GM18867 (cell line): ENCODE measurements at regions not wholly inside any gene's neighbourhood (a gene's known extent, or its start where the extent isn't known, plus 50 kb on each side); places are given as distances from the start of the nearest gene placed in this dataset.

Experiments
- ATAC-seq: cut with Tn5 transposase; IDR thresholded peaks from one replicate; pipeline ENCODE4 v1.9.1; 2021; ENCODE audit warnings: mild to moderate bottlenecking, moderate library complexity; ENCODE audit not compliant: unreplicated experiment

DNA sequence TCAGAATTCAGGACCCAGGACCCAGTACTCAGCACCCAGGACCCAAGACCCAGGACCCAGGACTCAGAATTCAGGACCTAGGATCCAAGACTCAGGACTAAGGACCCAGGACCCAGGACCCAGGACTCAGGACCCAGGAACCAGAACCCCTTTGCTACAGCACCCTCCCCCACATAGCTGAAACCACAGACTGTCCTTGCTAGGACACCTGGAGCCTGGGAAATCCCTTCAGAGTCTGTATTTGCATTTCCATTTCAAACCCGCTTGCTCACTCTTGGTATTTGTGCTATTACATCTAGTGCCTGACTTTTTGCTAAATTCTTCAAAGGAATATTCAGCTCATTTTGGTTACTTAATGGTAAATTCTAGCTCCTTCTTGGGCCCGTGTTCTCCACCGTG, 275.8 kb upstream of the MAF start:
- peak; percentile 66 for ATAC-seq

DNA sequence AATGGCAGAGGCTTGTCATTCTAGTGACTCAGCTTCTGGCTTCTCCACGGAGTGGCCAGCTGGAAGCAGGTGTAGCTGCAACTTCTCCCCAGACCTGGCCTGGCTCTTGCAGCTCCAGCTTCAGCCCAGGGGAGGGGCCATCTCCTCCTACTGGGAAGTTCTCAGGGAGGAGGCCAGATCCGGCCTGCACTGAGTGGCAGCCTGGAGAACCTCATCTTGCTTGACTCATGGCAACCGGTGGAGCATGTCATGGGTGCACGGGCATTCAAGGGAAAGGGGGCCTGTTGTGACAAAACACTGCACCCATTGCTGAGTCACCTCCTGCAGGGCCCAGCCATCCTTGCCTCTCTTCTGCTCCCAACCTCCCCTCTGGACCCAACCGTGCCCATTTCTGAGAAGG, 273.9 kb upstream of the MAF start:
- ATAC-seq: no peak

DNA sequence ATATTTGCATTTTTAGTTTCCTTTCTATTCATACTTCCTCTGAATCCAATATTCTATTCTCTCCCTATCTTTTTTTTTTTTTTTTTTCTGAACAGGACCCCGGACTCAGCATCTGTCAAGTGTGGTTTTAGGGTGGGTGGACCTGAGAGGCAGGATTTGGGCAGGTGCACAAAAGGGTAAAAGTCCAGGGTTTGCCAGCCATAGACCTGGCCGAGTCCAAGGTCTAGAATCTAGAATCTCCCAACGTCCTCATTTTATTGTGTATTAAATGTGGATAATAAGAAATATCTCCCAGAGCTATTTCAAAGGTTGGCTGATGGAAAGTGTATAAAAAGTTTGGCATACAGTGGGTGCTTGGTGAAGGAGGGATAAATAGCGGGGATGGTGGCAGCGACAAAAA, 273.3 kb upstream of the MAF start:
- ATAC-seq: no peak

DNA sequence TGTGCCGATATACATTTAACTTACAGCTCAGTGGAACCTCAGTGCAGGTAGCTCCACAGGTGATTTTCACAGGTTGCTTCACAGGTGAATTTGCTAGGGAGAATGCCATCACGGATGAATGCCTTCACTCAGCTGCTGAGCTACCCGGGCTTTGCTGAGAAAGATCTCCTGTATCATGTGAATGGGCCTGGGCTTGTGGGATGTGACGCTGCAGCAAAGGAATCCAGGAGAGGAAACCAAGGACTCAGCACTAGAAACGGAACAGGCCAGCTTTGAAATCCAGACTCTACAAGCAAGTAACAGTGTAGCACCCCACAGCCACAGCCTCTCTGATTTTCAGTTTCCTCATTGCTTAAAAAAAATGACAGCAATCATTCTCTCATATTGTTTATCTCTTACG, 271.4 kb upstream of the MAF start:
- ATAC-seq: no peak

DNA sequence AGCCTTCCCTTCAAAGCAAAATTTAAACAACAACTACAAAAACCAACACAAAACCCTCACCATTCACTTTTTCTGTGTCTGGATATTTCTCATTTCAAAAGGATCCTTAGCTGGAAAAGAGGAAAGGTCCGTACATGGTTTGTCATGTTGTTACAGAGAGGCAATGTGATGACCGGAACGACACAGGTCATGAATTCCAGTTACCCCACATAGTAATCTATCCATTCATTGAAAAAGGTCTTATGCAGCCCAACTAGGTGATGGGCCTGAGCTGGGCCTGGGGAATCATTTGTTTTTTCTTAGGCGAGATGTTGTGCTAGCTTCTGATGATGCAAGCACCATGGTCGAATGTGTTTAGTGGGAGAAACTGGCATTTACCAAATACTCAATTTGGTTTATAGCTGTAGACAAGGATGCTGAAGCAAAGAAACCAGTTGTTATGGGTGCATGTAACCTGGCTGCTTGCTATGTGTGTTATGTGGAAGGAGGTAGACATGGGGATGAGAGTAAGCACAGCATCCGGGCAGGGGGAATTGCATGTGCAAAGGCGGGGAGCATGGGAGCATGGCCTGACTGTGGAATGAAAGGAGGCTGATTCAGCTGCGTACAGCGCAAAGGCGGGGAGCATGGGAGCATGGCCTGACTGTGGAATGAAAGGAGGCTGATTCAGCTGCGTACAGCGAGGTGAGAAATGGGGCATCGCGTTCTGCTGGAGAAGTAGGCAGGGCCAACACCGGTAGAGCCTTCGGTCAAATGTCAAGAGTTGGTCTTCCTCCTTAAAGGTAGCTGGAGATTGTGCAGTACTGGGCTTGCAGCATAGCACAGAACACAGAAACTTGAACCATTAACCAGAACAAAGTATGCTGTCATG, 269.7 kb upstream of the MAF start:
- no peak for ATAC-seq

DNA sequence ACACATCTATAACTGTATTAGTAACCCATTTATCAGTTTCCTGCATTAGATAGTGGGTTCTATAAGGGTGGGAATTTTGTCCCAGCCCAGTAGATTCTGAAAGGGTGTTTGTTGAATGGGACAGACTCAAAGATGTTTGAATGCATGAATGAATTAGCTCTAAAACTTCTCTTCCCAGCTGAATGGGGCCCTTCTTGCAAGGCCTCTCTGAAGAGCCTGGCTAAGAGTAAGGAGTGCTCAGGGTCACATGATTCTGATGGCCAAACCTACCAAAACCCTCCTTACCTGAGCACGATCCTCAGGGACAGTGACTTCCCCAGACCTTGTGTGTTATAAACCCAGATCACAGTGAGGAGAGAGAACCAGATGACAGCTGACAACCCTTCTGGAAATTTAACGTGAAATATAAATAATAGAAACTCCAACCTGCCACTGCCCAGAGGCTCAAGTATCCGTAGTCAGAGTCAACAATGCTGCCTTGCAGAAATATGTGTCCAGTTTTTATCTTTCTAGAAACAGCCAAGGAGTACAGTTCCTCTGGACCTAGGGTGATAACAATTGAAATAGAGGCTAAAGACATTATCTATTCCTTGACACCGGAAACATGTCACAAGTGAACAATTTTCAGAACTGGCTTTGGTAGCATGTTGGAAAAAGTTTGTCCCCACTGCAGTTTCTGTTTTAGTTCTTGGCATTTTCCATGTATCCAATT, 268.9 kb upstream of the MAF start:
- no peak for ATAC-seq

DNA sequence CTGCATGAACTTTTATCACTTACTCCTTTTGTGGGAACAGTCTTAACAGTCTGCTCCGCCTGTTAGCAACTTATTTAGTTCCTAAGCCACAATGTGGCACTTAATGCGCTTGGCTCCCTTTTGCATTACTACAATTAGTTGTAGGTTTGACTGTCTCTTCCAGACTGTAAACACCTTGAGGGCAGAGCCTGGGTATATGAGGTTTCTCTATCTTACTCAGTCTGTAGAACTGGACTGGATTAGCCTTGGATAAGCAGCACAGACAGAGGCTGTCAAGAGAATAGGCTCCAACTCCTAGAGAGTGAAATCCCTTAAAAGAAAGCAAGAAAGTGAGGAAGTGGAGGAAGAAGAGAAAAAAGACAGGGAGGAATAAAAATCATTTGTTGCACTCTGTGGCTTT, 268.3 kb upstream of the MAF start:
- ATAC-seq: no peak

DNA sequence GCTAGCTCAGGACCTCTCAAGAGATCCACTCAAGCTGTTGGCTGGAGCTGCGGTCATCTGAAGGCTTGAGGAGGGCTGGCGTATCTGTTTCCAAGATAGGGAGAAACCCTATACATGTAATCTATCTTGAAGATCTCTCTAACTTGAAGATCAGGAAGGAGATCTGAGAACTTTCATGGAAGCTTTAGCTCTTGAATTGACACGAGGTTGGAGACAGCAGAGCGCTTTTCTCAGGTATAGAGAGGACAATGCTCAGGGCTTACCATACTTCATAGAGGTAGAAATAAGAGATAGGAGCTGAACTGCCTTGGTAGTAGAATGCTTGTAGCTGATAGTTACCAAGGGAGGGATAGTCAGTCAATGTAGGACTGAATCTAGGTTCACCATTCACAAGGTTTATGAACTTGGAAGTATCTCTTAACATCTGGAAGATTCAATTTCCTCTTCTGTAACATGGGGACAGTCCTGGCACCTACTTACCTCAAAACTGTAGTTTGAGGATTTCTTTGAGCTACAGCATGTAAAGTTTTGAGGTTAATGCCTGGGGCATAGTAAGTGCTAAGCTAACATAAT, 267.0 kb upstream of the MAF start:
- no peak for ATAC-seq

DNA sequence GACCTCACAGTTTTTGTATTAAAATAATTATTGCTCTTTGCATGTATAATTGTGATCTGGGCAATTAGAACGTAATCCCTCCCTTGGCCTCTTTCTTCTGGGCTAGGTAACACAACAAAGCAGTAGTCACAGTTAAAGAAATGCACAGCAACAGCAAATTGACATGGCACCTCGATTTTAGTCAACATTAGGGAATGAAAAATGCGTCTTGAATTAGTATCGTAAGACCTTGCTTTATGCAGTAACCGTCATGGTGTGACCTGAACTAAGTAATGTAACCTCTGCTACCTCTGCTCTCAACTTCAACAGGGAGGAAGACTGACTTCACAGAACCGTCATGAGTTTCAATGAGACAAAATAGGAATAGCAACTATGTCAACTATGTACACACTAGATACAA, 265.4 kb upstream of the MAF start:
- no peak for ATAC-seq

DNA sequence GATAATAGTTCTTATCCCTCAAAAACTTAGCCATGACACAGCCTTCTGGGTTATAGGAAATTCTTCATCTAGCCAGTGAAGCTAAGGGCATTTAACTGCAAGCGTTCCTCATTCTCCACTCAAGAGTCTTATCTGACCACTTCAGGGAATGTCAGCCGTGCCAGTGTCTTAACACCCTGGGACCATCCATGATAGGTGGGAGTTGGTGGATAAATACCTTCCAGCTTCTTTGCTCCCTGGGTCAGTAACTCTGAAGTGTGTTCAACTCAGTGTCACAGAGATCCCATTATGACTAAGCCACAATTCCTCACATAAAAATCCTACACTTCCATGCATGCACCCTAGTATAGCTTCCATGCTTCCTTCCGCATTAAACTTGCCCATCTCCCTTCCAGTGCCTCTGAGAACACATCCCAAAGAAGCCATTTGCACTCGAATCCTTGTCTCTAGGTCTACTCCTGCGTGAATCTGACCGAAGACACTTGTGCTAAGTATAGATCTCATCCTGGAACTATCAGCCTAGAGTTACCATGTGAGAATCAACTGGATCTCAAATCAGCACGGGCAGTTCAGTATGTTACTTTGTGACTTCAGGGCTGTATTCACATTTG, 264.3 kb upstream of the MAF start:
- ATAC-seq: no peak

DNA sequence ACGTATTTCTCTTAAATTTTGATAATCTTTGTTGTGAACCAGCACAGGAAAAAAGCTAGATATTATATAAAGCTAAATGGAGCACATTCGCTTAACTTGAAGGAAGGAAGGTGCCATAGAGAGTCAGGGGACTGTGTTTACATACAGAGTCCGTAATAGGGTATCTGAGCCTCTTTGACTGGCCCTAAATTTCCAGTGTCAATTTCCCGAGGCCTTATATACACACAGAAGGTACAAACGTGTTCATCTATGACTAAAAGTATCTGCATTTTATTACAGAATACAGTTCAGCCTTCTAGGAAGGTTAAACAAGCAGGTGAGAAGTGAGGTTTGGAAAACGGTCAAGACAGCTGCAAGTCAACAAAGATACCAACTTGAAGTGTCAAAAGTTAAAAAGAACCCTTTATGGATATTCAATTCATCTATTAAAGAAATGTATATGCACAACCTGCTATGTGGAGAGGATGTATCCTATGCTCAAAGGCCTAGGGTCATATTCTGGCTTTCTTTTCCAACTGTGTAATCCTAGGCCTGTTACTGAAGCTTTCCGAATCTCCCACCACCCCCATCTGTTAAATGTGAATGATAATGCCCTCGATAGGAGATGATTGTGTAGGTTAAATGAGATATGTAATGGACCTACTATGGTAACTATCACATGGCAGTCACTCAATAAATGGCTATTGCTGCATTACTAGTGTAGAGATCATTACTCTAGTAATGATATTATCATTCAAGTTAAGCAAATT, 263.7 kb upstream of the MAF start:
- ATAC-seq: no peak

DNA sequence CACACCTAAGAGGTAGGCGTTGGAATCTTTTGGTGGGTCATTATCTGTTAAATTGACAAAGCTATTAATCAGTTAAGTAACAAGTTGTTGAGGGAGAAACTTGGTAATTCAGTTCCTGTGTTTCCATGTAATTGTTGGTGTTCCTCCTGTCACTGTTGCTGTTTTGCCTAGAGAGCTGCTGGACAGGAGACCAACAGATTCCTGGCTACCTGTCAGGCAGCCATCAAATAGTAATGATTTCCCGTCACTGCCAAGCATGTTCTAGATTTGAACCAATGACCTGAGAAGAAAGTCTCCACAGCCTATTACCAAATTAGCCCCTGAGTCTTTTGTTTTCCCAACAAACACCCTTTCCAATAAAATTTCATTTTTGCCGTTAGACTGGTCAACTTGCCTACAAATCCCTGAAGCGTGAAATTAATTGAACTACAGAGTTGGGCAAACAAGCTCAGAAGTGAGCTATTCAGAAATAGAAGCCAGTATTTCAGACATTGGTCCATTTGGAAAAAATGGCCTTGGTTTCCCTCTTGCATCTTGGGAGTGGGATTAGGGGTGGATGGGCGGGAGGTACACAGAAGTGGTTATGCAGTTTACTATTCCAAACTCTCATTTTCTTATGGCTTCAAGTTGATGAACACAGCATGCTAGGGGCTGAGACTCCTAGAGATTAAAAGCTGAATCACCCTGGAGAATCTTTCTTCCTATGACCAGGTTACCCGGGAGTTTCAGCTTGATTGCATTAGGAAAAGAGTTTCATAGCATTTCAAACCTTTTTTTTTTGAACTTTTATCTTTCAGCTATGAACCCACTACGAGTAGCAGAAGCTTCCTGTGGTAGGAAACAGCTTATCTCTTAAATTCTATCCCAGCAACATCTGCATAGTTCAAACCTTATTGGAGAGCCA, 262.8 kb upstream of the MAF start:
- no peak for ATAC-seq

DNA sequence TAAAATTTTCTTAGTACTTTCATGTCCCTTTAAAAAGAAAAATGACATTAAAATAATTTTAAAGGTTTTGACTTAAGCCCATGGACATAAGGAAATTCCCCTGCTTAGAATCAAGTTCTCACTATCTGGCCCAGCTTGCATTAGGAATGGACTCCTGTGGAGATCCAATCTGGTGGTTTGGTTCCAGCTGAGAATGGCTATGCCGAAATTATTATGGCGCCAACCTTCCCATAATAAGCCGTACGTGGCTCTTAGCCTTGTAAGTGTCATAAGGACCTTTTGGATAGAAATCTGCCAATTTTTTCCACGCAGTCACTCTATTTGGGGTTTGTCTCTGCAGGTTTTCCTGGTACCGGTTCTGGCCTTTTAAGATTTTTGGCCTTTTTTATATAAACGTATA, 262.1 kb upstream of the MAF start:
- no peak for ATAC-seq

DNA sequence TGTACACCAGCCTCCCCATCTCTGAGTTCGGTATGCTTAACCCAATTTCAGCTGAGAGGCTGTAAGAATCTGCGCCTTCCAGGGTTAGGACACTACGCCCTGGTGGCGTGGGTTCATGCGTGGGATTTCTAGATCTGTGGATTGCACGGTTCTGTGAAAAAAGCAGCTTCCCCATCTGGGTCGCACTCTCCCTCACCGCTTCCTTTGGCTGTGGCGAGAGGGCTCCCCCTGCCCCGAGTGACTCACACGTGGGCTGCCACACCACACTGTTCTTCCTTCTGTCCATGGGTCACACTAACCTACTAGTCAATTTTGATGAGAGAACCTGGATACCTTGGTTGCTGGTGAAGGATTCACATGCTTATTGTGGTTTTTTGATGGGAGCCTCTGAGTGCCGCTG, 256.0 kb upstream of the MAF start:
- no peak for ATAC-seq

DNA sequence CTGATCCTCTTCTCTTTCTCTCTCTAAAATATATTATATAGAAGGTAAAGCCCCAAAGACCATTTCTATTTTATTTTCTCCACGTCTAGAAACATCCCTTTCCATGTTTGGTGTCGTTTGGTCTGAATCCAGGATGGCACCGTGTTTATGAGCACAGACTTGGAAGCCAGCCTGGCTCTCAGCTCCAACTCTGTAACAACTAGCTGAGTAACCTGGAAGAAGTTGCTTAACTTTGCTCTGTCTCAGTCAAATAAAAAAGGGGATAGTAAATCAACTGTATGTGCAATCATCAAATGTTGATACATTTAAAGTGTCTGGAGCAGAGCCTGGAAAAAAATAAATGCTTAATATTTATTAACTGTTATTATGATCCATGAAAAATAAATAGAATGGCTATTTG, 249.8 kb upstream of the MAF start:
- no peak for ATAC-seq

DNA sequence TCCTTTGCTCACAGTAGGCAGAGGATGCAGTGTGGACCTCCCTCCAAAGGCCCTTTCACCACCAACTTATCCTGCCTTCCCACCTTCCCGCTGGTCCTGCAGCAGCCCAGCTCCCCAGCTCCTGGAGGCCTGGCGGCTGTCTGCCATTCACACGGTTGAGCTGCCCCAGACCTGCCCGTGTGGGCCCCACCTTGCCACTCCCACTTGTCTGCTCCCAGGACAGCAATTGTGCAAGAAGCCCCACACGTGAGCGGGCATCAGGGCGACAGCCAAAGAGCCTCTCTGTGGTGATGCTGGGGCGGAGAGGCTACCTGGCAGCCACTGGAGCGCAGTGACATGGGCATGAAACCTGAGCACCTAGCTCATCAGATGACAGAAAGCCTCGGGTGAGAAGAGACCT, 248.6 kb upstream of the MAF start:
- no peak for ATAC-seq

DNA sequence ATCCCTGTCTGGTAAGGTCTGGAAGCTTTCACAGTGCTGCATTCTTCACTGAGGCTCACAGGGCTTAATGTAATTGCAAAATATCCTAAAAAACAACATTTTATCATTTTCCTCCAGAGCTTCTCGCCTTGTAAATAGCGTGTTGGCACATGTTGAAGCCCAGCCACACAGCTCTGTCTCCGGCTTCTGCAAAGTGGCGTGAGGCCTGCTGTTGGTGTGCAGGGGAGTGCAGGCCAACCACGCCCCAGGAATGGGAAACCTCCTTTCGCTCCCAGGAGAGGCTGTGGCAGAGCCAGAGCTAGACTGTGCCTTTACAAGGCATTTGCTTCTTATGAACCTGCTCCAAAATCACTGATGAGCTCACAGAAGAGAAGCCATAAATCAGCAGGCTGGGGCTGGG, 248.2 kb upstream of the MAF start:
- ATAC-seq: no peak

DNA sequence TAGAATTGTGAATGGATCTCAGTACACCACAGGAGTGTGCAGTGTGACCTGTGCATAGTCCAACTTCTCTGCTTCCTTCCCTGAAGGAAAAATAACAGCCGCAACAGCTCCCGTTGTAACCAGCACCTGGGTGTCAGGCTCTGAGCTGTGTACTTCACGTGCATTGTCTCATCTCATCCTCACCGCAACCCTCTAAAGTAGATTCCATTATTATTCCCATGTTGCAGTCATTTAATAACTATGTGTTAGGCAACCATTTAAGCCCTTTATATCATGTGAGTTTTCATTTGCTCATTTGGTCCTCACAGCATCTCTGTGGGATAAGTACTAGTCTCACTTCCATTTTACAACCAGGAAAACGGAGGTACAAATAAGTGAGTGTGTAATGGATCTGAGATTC, 247.0 kb upstream of the MAF start:
- ATAC-seq: no peak

DNA sequence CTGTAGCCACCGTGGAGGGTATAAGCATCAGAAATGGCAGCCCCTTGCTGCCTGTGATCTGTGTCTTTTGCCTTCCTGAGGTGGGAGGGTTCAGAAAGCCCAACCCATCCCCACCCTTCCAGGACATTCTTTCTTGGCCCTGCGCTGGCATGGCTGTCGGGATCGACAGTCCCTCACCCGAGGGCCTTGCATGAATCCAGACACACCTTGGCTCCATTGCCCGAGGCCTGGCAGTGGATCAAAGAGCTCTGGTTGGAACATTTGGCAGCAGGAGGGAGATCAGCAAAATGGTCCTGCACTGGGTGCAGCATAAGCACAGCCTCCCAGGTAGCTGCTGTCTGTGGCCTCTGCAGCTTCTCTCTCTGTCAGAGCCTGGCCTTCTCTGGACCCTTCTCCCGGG, 246.6 kb upstream of the MAF start:
- no peak for ATAC-seq

DNA sequence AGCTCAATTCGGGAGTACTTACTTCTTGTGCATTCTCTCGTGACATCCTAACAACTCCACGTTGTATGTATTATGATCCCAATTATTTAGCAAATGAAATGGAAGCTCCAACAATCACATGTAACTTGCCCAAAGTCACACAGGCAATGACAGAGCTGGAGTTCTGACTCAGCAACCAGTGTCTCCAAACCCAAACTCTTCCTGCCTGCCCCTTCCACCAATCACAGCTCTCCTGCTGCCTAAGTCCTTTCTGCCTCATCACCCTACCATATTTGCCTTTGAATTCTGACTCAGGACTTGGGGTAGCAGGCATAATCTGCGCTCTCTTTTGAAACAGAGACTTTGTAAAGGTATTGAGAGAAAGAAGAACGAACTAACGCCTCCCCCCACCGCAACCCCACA, 245.2 kb upstream of the MAF start:
- no peak for ATAC-seq
